Calu3 (cell line): ENCODE measurements at regions not wholly inside any gene's neighbourhood (a gene's known extent, or its start where the extent isn't known, plus 50 kb on each side); places are given as distances from the start of the nearest gene placed in this dataset.
"Not testable (repeated sequence)": the region's sequence is repeated elsewhere in the genome, so short reads cannot be mapped to it uniquely, and the experiment has no call there.

Experiments
- BruUV-seq: library from RNA; stranded (reverse); fragments of 400-500 nt; replicated peaks from 2 replicates; lab custom pipeline; 2021; lab: Mats Ljungman, UMichigan
- CTCF ChIA-PET: fragments of 300-600 bp; sonication (Branson Sonifier 250); formaldehyde crosslinking; loops from one replicate; lab custom pipeline; 2022; ENCODE audit warnings: antibody characterized with exemption; lab: Charles Lee
- DNase-seq: peaks from one replicate; pipeline ENCODE4 v3.0.0; 2022
- H3K27ac Mint-ChIP-seq: one replicate; pipeline ENCODE4 v1.8.0; 2022; ENCODE audit warnings: mixed read lengths; ENCODE audit not compliant: unreplicated experiment
- H3K27me3 Mint-ChIP-seq: one replicate; pipeline ENCODE4 v1.8.0; 2022; ENCODE audit warnings: mixed read lengths; ENCODE audit not compliant: unreplicated experiment
- H3K36me3 Mint-ChIP-seq: one replicate; pipeline ENCODE4 v1.8.0; 2022; ENCODE audit warnings: mild to moderate bottlenecking, moderate library complexity, mixed read lengths; ENCODE audit not compliant: insufficient read depth, unreplicated experiment
- H3K4me1 Mint-ChIP-seq: one replicate; pipeline ENCODE4 v1.8.0; 2022; ENCODE audit warnings: mild to moderate bottlenecking, low read depth, mixed read lengths; ENCODE audit not compliant: unreplicated experiment
- H3K4me3 Mint-ChIP-seq: one replicate; pipeline ENCODE4 v1.8.0; 2022; ENCODE audit warnings: mild to moderate bottlenecking, low read depth, moderate library complexity, mixed read lengths; ENCODE audit not compliant: unreplicated experiment
- H3K9me3 Mint-ChIP-seq: one replicate; pipeline ENCODE4 v1.8.0; 2022; ENCODE audit warnings: low read depth, mixed read lengths; ENCODE audit not compliant: unreplicated experiment
- intact Hi-C: fragments of 100-400 bp; cut with micrococcal nuclease; formaldehyde crosslinking; loops from one replicate; pipeline ENCODE4 v1.10.0; 2022; ENCODE audit not compliant: unreplicated experiment
- TF ChIP-seq, protein P1 (sequence below): fragments of 200-600 bp; IDR thresholded peaks from one replicate; pipeline ENCODE4 v1.8.0; 2022; ENCODE audit warnings: antibody characterized with exemption; ENCODE audit not compliant: unreplicated experiment

DNA sequence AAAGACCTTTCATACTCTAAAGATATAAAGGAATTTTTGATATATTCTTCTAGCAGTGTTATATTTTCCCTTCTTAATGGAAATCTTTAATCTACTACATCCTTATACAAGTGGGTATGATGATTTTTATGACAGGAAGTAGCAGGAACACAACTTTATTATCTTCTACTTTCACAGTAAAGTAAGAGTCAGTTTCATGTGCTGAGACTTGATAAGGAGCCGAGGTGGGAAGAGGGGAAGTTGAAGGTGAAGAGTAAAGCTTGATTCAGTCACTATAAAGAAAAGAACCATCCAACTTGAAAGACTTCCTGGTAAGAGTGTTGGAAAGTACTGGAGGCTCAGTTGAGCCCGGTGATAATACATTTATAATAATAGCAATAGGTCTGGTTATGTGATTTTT lies 82.1 kb upstream of the PTH start:
- TF ChIP-seq, protein P1, sequence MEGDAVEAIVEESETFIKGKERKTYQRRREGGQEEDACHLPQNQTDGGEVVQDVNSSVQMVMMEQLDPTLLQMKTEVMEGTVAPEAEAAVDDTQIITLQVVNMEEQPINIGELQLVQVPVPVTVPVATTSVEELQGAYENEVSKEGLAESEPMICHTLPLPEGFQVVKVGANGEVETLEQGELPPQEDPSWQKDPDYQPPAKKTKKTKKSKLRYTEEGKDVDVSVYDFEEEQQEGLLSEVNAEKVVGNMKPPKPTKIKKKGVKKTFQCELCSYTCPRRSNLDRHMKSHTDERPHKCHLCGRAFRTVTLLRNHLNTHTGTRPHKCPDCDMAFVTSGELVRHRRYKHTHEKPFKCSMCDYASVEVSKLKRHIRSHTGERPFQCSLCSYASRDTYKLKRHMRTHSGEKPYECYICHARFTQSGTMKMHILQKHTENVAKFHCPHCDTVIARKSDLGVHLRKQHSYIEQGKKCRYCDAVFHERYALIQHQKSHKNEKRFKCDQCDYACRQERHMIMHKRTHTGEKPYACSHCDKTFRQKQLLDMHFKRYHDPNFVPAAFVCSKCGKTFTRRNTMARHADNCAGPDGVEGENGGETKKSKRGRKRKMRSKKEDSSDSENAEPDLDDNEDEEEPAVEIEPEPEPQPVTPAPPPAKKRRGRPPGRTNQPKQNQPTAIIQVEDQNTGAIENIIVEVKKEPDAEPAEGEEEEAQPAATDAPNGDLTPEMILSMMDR, result no peak
- no peaks in the 10 kb centered on the region for H3K4me1 Mint-ChIP-seq
- H3K27me3 Mint-ChIP-seq, result peaks cover 47% of the 10 kb centered on the region
- BruUV-seq, result no TSS peak
- H3K4me3 Mint-ChIP-seq, result no peak overlapping the region
- peaks cover 2% of the 10 kb centered on the region for H3K9me3 Mint-ChIP-seq
- intact Hi-C loops, result no loop called here
- CTCF ChIA-PET, result no interaction called here
- H3K36me3 Mint-ChIP-seq, result no peaks in the 10 kb centered on the region
- H3K27ac Mint-ChIP-seq, result no peak overlapping the region
- no peak for DNase-seq

DNA sequence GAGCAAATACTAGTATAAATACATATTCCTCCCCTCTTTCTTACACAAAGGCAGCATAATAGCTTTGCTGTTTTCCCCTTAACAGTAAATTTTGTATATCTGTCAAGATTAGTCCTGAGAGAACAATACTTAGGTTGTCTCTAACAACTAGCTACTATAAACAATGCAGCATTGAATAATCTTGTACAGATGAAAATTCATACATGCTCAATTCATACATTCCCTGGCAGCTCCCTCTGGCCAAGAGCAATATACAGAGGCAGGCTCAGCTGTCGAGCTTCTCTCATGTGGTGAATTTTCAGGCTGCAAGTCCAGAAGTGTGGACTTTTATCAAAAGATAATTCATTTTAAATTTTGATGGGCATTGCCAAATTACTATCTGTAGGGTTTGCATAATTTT lies 81.2 kb upstream of the PTH start:
- Mint-ChIP-seq H3K4me1 (no peaks in the 10 kb centered on the region), H3K9me3 (peaks cover 2% of the 10 kb centered on the region), H3K27me3 (peaks cover 56% of the 10 kb centered on the region), H3K27ac (no peak overlapping the region), H3K36me3 (no peaks in the 10 kb centered on the region), H3K4me3 (no peak overlapping the region)
- BruUV-seq, result no TSS peak
- intact Hi-C loops, result no loop called here
- TF ChIP-seq, protein P1, result no peak
- CTCF ChIA-PET, result no interaction called here
- DNase-seq, result no peak

DNA sequence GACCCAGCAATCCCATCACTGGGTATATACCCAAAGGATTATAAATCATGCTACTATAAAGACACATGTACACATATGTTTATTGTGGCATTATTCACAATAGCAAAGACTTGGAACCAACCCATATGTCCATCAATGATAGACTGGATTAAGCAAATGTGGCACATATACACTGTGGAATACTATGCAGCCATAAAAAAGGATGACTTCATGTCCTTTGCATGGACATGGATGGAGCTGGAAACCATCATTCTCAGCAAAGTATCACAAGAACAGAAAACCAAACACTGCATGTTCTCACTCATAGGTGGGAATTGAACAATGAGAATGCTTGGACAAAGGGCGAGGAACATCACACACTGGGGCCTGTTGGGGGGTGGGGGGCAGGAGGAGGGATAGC lies 79.6 kb upstream of the PTH start:
- H3K9me3 Mint-ChIP-seq, H3K36me3 Mint-ChIP-seq, BruUV-seq, H3K27ac Mint-ChIP-seq, DNase-seq, H3K4me1 Mint-ChIP-seq, intact Hi-C loops, CTCF ChIA-PET, H3K4me3 Mint-ChIP-seq: not testable (repeated sequence)
- peaks cover 55% of the 10 kb centered on the region for H3K27me3 Mint-ChIP-seq

DNA sequence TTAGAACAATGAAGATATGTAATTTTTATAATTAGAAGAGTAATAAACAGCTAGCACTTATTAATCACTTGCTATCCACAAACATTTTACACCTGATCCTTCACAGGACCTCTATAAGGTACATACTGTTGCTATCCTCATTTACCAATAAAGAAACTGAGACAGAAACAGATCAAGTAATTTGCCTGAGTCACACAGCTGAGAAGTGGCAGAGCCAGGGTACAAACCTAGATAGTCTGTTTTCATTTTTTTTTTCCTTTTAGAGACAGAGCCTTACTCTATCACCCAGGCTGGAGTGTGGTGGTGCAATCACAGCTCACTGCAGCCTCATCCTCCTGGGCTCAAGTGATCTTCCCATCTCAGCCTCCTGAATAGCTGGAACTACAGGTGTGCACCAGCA lies 71.8 kb upstream of the PTH start:
- no TSS peak for BruUV-seq
- no peak for DNase-seq
- Mint-ChIP-seq H3K4me1 (no peaks in the 10 kb centered on the region), H3K27me3 (peaks cover 34% of the 10 kb centered on the region), H3K4me3 (no peak overlapping the region), H3K36me3 (no peaks in the 10 kb centered on the region), H3K27ac (no peak overlapping the region), H3K9me3 (no peaks in the 10 kb centered on the region)
- TF ChIP-seq, protein P1, result no peak
- intact Hi-C loops, result no loop called here
- CTCF ChIA-PET, result no interaction called here

DNA sequence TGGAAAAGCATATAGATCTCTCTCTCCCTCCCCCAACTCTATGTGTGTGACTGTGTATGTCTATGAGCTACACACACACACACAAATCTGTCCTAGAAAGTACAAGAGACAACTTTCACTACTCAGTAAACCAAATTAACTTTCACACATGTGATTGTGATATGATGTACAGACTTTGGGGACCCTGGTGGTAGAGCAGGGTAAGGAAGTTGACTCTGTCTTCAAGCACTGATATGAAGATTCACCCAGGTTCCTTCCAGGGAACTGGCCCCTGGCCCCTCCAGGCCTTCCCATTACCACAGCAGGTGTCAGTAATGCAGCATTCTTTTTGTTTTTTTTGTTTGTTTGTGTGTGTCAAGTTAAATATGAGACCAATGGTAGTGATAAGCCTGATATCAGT lies 66.1 kb upstream of the PTH start:
- BruUV-seq, result no TSS peak
- peaks cover 48% of the 10 kb centered on the region for H3K27me3 Mint-ChIP-seq
- CTCF ChIA-PET, result no interaction called here
- TF ChIP-seq, protein P1, result no peak
- intact Hi-C loops, result no loop called here
- H3K36me3 Mint-ChIP-seq, result no peaks in the 10 kb centered on the region
- H3K9me3 Mint-ChIP-seq, result peaks cover 7% of the 10 kb centered on the region
- H3K27ac Mint-ChIP-seq, result no peak overlapping the region
- no peaks in the 10 kb centered on the region for H3K4me1 Mint-ChIP-seq
- no peak for DNase-seq
- no peak overlapping the region for H3K4me3 Mint-ChIP-seq

DNA sequence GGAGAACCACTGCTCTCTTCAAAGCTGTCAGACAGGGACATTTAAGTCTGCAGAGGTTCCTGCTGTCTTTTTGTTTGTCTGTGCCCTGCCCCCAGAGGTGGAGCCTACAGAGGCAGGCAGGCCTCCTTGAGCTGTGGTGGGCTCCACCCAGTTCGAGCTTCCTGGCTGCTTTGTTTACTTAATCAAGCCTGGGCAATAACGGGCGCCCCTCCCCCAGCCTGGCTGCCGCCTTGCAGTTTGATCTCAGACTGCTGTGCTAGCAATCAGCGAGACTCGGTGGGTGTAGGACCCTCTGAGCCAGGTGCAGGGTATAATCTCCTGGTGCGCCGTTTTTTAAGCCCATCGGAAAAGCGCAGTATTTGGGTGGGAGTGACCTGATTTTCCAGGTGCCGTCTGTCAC lies 64.5 kb upstream of the PTH start:
- H3K36me3 Mint-ChIP-seq, H3K4me3 Mint-ChIP-seq, BruUV-seq, CTCF ChIA-PET, H3K9me3 Mint-ChIP-seq, intact Hi-C loops, H3K27ac Mint-ChIP-seq, H3K4me1 Mint-ChIP-seq, DNase-seq: not testable (repeated sequence)
- peaks cover 45% of the 10 kb centered on the region for H3K27me3 Mint-ChIP-seq
